Activated T-helper 1 cell treated with anti-CD3 and anti-CD28 coated beads, Interleukin-12 subunit alpha, Interleukin-12 subunit beta, Interleukin-2, Interleukin-4 antibody, amounts not matched to agents 30 ng/mL and 10 ng/mL and 1 ng/mL, durations not matched to agents 14 hours and 24 hours and 36 hours (primary cell): ENCODE measurements at regions not wholly inside any gene's neighbourhood (a gene's known extent, or its start where the extent isn't known, plus 50 kb on each side); places are given as distances from the start of the nearest gene placed in this dataset.

Experiments
- DNase-seq: peaks from one replicate; pipeline ENCODE4 v3.0.0; 2021; ENCODE audit warnings: low spot score
- H3K27ac Mint-ChIP-seq: one replicate; pipeline ENCODE4 v1.8.0; 2021; ENCODE audit warnings: mild to moderate bottlenecking, mixed read lengths
- H3K27me3 Mint-ChIP-seq: one replicate; pipeline ENCODE4 v1.8.0; 2022; ENCODE audit warnings: mild to moderate bottlenecking, moderate library complexity, mixed read lengths; ENCODE audit not compliant: insufficient read depth
- H3K36me3 Mint-ChIP-seq: one replicate; pipeline ENCODE4 v1.8.0; 2021; ENCODE audit warnings: low read depth, mixed read lengths
- H3K4me1 Mint-ChIP-seq: one replicate; pipeline ENCODE4 v1.8.0; 2021; ENCODE audit warnings: low read depth, mixed read lengths
- H3K4me3 Mint-ChIP-seq: one replicate; pipeline ENCODE4 v1.8.0; 2021; ENCODE audit warnings: mild to moderate bottlenecking, moderate library complexity, mixed read lengths
- H3K9me3 Mint-ChIP-seq: one replicate; pipeline ENCODE4 v1.8.0; 2021; ENCODE audit warnings: mixed read lengths
- intact Hi-C: fragments of 100-400 bp; cut with micrococcal nuclease; formaldehyde crosslinking; loops from one replicate; pipeline ENCODE4 v1.15.1; 2024

DNA sequence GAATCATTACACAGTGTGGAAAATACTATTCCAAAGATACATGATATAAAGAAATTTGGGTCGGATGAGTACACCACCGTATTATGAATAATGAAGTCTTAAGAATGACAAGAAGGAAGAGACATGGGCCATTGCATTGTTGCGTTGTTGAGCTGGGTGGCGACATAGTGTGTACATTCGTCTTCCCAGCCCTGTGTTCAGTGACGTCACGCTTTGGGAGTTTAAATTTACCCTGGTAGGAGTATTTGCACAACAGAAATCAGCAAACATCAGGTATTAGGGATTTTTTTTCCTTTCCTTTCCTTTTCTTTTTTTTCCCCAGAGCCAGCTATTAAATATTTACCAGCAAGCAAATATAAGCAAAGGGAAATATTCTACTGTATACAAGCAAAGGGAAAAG lies 347.2 kb upstream of the NETO1 start:
- intact Hi-C loops, result no loop called here
- Mint-ChIP-seq H3K27ac (no peak overlapping the region), H3K4me1 (no peaks in the 10 kb centered on the region), H3K36me3 (no peaks in the 10 kb centered on the region), H3K27me3 (no peaks in the 10 kb centered on the region), H3K4me3 (no peak overlapping the region), H3K9me3 (peaks cover 6% of the 10 kb centered on the region)
- DNase-seq, result no peak

DNA sequence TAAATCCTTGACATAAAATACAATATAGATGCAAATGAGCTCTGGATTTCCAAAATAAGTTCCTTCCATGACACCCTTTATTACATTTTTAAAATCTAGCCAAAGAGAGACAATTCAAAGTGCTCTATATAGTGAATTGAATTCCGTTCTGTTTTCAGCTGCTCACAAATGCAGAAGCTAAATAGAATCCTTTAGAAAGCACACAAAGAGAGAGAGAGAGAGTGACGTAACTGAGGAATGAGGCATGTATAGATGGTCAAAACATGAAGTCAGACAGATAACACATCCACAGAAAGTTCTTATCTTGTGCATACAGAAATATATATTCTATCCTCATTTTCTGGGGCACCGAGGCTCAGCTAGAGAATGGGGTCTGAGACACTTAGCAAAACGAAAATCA lies 344.7 kb upstream of the NETO1 start:
- H3K36me3 Mint-ChIP-seq, result no peaks in the 10 kb centered on the region
- H3K27ac Mint-ChIP-seq, result no peak overlapping the region
- DNase-seq, result no peak
- intact Hi-C loops, result no loop called here
- no peaks in the 10 kb centered on the region for H3K27me3 Mint-ChIP-seq
- H3K9me3 Mint-ChIP-seq, result peaks cover 6% of the 10 kb centered on the region
- no peak overlapping the region for H3K4me3 Mint-ChIP-seq
- no peaks in the 10 kb centered on the region for H3K4me1 Mint-ChIP-seq

GRCh38 chr18:73201940-73202339 lies 334.2 kb upstream of the NETO1 start:
- intact Hi-C loops, result no loop called here
- Mint-ChIP-seq H3K9me3 (no peaks in the 10 kb centered on the region), H3K4me1 (no peaks in the 10 kb centered on the region), H3K27me3 (no peaks in the 10 kb centered on the region), H3K4me3 (no peak overlapping the region), H3K36me3 (no peaks in the 10 kb centered on the region), H3K27ac (no peak overlapping the region)
- DNase-seq, result no peak

DNA sequence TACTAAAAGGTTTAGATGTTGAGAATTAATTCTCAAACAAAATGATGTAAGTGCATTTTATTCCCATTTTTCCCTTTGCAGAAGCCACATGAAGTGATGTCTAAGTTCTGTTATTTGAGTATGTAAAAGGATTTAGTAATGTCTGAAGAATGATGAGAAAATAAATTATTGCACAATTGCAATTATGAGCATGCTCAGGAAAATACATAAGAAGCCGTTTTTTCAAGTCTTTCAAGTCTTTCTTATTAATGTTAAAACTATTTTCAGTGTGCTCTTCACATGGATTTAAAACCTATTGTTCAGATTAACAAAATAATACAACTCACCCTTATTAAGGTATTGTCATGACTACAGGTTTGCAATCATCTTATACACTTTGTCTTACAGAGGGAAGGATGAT lies 331.4 kb upstream of the NETO1 start:
- Mint-ChIP-seq H3K36me3 (no peaks in the 10 kb centered on the region), H3K4me3 (no peak overlapping the region), H3K9me3 (no peaks in the 10 kb centered on the region), H3K4me1 (no peaks in the 10 kb centered on the region), H3K27me3 (no peaks in the 10 kb centered on the region), H3K27ac (no peak overlapping the region)
- no peak for DNase-seq
- intact Hi-C loops, result no loop called here

DNA sequence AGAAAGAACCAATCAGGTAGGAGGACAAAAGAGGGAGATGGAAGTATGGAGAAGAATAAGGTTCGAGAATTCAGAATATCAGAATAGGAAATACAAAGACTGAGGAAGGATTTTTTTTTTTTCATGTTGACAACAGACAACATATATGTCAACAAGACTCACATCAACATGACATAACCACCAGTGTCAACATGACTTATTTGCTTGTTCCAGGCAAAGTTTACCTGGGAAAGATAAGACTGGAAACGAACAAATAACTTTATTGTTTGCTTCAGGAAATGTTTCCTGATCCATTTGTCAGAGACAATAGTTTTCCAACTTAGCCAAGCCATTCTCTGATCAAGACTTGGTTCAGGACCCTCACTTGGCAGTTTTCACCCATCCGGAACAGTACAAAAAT lies 321.9 kb upstream of the NETO1 start:
- Mint-ChIP-seq H3K9me3 (peaks cover 4% of the 10 kb centered on the region), H3K27me3 (no peaks in the 10 kb centered on the region), H3K27ac (no peak overlapping the region), H3K36me3 (no peaks in the 10 kb centered on the region), H3K4me3 (no peak overlapping the region), H3K4me1 (no peaks in the 10 kb centered on the region)
- intact Hi-C loops, result no loop called here
- DNase-seq, result no peak

DNA sequence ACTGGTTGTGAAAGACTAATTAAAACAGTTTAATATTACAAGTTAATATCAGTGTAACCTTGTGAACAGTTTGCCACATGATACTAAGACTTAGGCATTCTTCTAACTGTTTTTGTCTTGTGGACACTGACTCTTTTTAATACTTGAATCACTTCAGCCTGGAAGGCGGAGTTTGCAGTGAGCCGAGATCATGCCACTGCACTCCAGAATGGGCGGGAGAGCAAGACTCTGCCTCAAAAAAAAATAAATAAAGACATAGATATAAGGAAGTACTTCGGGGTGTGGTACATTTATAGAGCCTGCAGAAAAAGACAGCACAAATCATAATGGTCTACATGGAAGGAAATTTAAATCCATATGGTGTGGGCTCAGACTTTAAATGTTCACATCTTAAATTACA lies 300.4 kb upstream of the NETO1 start:
- no peak for DNase-seq
- Mint-ChIP-seq H3K4me1 (no peaks in the 10 kb centered on the region), H3K9me3 (peaks cover 3% of the 10 kb centered on the region), H3K4me3 (no peak overlapping the region), H3K27ac (no peak overlapping the region), H3K27me3 (no peaks in the 10 kb centered on the region), H3K36me3 (no peaks in the 10 kb centered on the region)
- intact Hi-C loops, result no loop called here

DNA sequence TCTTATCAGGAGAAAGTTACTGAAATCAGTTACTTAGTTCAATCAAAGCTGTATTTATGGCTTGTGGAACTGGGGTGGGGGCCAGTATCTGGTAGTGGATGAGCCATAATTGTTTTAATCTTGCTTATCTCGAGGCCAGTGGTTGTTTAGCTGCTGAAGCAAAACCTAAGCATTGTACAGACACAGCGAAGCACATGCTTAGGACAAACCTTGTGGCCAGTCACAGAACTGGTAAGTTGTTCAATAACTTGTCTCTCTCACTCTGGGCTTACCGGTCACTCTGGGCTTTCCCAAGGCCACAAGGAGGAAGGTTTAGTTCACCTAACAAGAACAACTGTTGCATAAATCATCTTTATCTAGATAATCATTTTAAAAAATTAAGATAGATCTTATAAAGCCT lies 296.6 kb upstream of the NETO1 start:
- intact Hi-C loops, result no loop called here
- Mint-ChIP-seq H3K27ac (no peak overlapping the region), H3K27me3 (no peaks in the 10 kb centered on the region), H3K36me3 (no peaks in the 10 kb centered on the region), H3K4me1 (no peaks in the 10 kb centered on the region), H3K9me3 (peaks cover 3% of the 10 kb centered on the region), H3K4me3 (no peak overlapping the region)
- no peak for DNase-seq

DNA sequence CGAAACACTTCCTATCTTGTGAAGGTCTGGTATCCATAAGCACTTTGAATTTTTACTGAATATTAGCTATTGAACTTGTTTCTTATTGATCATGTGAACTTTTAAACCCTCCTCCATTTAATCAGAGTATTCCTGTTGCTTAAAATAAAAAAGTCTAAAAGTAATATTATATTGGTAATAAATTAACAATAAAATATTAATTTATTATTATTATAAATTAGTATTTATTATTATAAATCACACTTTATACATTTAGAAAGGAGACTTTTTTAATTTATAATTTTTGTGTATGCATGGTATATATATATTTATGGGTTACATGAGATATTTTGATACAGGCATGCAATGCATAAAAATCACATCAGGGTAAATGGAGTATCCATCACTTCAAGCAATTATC lies 295.4 kb upstream of the NETO1 start:
- Mint-ChIP-seq H3K27me3 (no peaks in the 10 kb centered on the region), H3K27ac (no peak overlapping the region), H3K4me1 (no peaks in the 10 kb centered on the region), H3K36me3 (no peaks in the 10 kb centered on the region), H3K9me3 (peaks cover 3% of the 10 kb centered on the region), H3K4me3 (no peak overlapping the region)
- intact Hi-C loops, result no loop called here
- DNase-seq, result no peak

DNA sequence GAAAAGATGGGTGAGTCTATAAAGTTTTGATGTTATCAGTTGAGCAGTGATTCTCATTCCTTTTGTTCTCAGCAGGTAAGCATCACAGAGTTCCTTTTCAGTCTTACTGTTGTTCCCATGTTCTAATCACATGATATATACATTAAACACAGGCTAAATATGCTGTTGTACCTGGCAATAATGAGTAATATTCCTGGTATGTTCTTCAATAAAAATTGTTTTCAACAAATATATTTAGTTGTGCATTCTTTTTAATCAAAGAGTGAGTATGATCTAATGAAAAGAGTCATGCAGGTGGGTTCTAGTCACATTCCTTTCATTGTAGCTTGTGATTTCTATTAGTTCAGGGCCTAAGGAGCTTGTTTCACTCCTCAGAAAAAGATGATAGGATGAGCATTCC lies 288.3 kb upstream of the NETO1 start:
- Mint-ChIP-seq H3K4me3 (no peak overlapping the region), H3K4me1 (no peaks in the 10 kb centered on the region), H3K9me3 (no peaks in the 10 kb centered on the region), H3K27me3 (no peaks in the 10 kb centered on the region), H3K27ac (no peak overlapping the region), H3K36me3 (no peaks in the 10 kb centered on the region)
- intact Hi-C loops, result loop anchor here (5.0 kb wide), 1 partner anchor 316 kb away; no protein-coding TSS in a partner anchor
- DNase-seq, result no peak

DNA sequence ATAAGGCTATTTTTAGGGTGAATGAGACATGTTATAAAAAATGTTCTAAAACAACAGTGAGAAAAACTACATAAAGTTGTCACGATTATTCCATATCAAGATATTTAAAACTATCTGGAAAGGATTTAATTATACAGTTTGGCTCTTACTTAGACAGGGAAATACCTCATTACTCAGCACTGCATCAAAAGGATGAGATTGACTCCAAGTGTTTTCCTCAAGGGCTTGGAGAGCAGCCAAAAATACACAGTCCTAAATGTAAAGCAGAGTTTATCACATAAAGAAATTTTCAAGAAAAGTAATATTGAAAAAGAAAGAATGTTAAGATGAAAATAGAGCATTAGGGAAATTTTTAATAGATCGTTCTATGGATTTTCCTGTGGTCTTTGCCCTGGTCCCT lies 285.5 kb upstream of the NETO1 start:
- intact Hi-C loops, result no loop called here
- Mint-ChIP-seq H3K4me1 (no peaks in the 10 kb centered on the region), H3K9me3 (no peaks in the 10 kb centered on the region), H3K27ac (no peak overlapping the region), H3K27me3 (no peaks in the 10 kb centered on the region), H3K4me3 (no peak overlapping the region), H3K36me3 (no peaks in the 10 kb centered on the region)
- no peak for DNase-seq

DNA sequence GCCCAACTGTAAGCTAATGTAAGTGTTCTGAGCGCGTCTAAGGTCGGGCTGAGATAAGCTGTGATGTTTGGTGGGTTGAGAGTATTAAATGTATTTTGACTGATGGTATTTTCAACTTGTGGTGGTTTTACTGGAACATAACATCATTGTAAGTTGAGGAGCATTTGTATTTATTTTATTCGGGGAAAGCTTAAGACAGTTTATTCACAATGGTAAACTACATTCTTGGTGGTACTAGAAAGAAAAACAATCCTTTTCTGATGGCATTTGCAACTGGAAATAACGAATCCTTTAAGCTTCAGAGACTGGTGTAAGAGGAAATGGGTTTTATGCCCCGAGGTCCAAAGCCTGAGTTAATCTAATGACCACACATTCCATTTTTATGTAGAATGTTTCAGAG lies 283.3 kb upstream of the NETO1 start:
- Mint-ChIP-seq H3K27me3 (no peaks in the 10 kb centered on the region), H3K9me3 (no peaks in the 10 kb centered on the region), H3K4me1 (no peaks in the 10 kb centered on the region), H3K27ac (no peak overlapping the region), H3K4me3 (no peak overlapping the region), H3K36me3 (no peaks in the 10 kb centered on the region)
- no peak for DNase-seq
- intact Hi-C loops, result no loop called here

DNA sequence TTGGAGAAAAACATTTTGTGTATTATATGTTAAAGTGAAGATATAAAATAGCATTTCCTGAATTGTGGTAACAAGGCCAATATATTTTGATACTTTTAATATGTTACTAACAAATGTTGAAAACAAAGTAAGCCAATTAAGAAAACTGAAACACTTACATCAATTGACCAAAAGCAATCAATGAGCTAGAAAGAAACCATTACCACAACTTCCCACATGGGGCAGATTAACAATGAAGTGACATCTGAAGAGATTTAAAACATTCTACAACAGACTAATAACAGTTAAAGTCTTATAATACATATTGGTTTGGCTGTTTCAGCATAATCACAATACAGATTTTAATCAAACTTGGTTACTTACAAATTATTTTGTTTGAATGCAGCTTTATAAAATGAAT lies 282.4 kb upstream of the NETO1 start:
- no peaks in the 10 kb centered on the region for H3K36me3 Mint-ChIP-seq
- intact Hi-C loops, result no loop called here
- H3K4me3 Mint-ChIP-seq, result no peak overlapping the region

DNA sequence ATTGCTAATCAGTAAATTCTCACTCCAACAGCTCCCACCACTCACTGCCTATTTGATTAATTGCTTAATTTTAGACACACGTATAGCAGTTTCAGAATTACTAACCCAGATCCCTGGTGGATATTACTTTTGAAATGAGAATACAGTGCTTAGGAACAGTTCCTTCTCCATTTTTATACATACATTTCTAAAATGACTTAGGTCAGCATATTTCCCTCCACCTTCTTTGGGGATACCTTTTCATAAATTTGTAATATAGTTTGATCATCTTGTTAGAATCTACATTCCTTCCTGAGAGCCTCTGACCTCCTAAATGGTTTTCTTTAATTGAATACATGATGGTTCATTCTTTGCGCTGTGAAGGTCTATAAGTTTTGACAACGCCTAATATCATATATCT lies 279.8 kb upstream of the NETO1 start:
- DNase-seq, result no peak
- Mint-ChIP-seq H3K27me3 (no peaks in the 10 kb centered on the region), H3K36me3 (no peaks in the 10 kb centered on the region), H3K27ac (no peak overlapping the region), H3K4me3 (no peak overlapping the region), H3K4me1 (no peaks in the 10 kb centered on the region), H3K9me3 (no peaks in the 10 kb centered on the region)
- intact Hi-C loops, result no loop called here

More for the DNA sequence above, 282.4 kb upstream of the NETO1 start:
- Mint-ChIP-seq H3K4me1 (no peaks in the 10 kb centered on the region), H3K27me3 (no peaks in the 10 kb centered on the region), H3K27ac (no peak overlapping the region), H3K9me3 (no peaks in the 10 kb centered on the region)
- no peak for DNase-seq

GRCh38 chr18:73144030-73144429 lies 276.2 kb upstream of the NETO1 start:
- Mint-ChIP-seq H3K36me3 (no peaks in the 10 kb centered on the region), H3K9me3 (no peaks in the 10 kb centered on the region), H3K4me3 (no peak overlapping the region), H3K4me1 (no peaks in the 10 kb centered on the region), H3K27ac (no peak overlapping the region), H3K27me3 (no peaks in the 10 kb centered on the region)
- intact Hi-C loops, result no loop called here
- DNase-seq, result no peak
